Activated CD8-positive, alpha-beta T cell treated with anti-CD3 and anti-CD28 coated beads for 36 hours (primary cell): ENCODE measurements at regions not wholly inside any gene's neighbourhood (a gene's known extent, or its start where the extent isn't known, plus 50 kb on each side); places are given as distances from the start of the nearest gene placed in this dataset.

ENCODE experiments used
- ATAC-seq: fragments of 200-7000 bp; cut with Tn5 transposase; one replicate; pipeline ENCODE4 v1.10.0; 2021; ENCODE audit warnings: mild to moderate bottlenecking, moderate library complexity
- CTCF ChIA-PET: fragments of 350-600 bp; sonication (Branson Sonifier 250); formaldehyde crosslinking; loops from one replicate; lab custom pipeline; 2021; ENCODE audit warnings: antibody characterized with exemption; lab: Charles Lee
- POLR2A ChIA-PET: fragments of 350-600 bp; sonication (Branson Sonifier 250); formaldehyde crosslinking; loops from one replicate; lab custom pipeline; 2021; ENCODE audit warnings: antibody characterized with exemption; lab: Charles Lee
- DNase-seq: peaks from one replicate; pipeline ENCODE4 v3.0.0-alpha.2; 2020
- H3K27ac Mint-ChIP-seq: one replicate; pipeline ENCODE4 v1.8.0; 2021; ENCODE audit warnings: mild to moderate bottlenecking, mixed read lengths
- H3K27me3 Mint-ChIP-seq: one replicate; pipeline ENCODE4 v1.8.0; 2021; ENCODE audit warnings: mixed read lengths
- H3K36me3 Mint-ChIP-seq: one replicate; pipeline ENCODE4 v1.8.0; 2021; ENCODE audit warnings: low read depth, mixed read lengths
- H3K4me1 Mint-ChIP-seq: one replicate; pipeline ENCODE4 v1.8.0; 2021; ENCODE audit warnings: low read depth, mixed read lengths
- H3K4me3 Mint-ChIP-seq: one replicate; pipeline ENCODE4 v1.8.0; 2021; ENCODE audit warnings: mild to moderate bottlenecking, moderate library complexity, mixed read lengths
- H3K9me3 Mint-ChIP-seq: one replicate; pipeline ENCODE4 v1.8.0; 2021; ENCODE audit warnings: mixed read lengths
- CTCF ChIP-seq: fragments of 200-600 bp; IDR thresholded peaks from one replicate; pipeline ENCODE4 v1.8.0; 2022; ENCODE audit warnings: antibody characterized with exemption, mild to moderate bottlenecking
- intact Hi-C: fragments of 100-400 bp; cut with micrococcal nuclease; formaldehyde crosslinking; loops from one replicate; pipeline ENCODE4 v1.10.0; 2022

DNA sequence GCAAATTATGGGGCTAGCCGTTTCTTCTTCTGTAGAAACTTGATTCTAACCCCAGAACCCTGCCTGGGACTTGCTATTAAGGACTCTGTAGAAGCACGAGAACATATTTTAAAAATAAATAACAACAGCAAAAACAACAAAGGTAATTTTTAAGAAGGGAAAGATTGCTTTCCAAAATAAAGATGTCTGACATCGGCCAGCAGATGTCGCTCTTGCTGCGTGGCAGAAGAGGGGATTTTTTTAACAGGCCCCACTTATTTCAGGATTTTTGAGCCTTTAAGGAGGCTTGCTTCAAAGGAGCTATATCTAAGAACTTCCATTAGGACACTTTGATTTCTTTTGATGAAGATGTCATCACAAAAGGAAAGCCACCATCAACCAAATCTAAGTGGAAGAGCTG lies 62.8 kb upstream of the EGFL6 start:
- ATAC-seq: no peak
- H3K27me3 Mint-ChIP-seq: peaks cover 1% of the 10 kb centered on the region
- peak; percentile 70 for TF ChIP-seq CTCF
- ChIA-PET CTCF (interaction anchor here (0.7 to 2.4 kb wide), 28 partner anchors 9 to 525 kb away, joined by 3 to 49 read pairs (median 4); no protein-coding TSS in a partner anchor), POLR2A (no interaction called here)
- no peaks in the 10 kb centered on the region for H3K9me3 Mint-ChIP-seq
- no peak overlapping the region for H3K4me3 Mint-ChIP-seq
- H3K36me3 Mint-ChIP-seq: no peaks in the 10 kb centered on the region
- H3K4me1 Mint-ChIP-seq: peaks cover 6% of the 10 kb centered on the region
- H3K27ac Mint-ChIP-seq: no peak overlapping the region
- intact Hi-C loops: loop anchor here (5.0 to 10.0 kb wide), 3 partner anchors 141 to 526 kb away; no protein-coding TSS in a partner anchor
- DNase-seq: peak; percentile 55

DNA sequence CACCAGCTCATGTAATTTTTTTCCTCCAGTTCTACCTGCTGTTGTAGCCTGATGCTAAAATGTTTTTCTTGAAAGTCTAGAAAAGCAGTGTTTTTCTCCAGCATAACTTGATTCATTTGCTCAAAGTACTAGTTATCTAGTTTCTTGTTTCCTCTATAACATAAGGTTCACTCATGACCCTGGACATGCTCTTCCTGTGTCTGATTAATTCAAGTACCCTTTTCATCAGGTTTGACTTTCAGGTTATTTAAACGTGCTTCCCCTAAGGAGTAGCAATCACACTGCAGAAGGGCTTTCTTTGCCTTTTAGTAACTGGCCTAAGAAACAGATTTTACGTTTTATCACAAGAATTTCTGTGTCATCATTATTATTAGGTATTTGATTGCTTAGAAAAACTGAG lies 66.8 kb upstream of the EGFL6 start:
- Mint-ChIP-seq H3K4me1 (peaks cover 6% of the 10 kb centered on the region), H3K4me3 (no peak overlapping the region)
- intact Hi-C loops: loop anchor here (10.0 kb wide), 1 partner anchor 252 kb away; no protein-coding TSS in a partner anchor

GRCh38 chrX:13499736-13500135 lies 69.7 kb upstream of the EGFL6 start:
- intact Hi-C loops: loop anchor here (10.0 kb wide), 1 partner anchor 255 kb away; no protein-coding TSS in a partner anchor
- POLR2A ChIA-PET: interaction anchor here (0.6 kb wide), 1 partner anchor 115 kb away, joined by 3 read pairs; no protein-coding TSS in a partner anchor

More for the DNA sequence above, 66.8 kb upstream of the EGFL6 start:
- no peak for DNase-seq
- H3K36me3 Mint-ChIP-seq: no peaks in the 10 kb centered on the region
- H3K9me3 Mint-ChIP-seq: no peaks in the 10 kb centered on the region
- ChIA-PET CTCF (no interaction called here), POLR2A (no interaction called here)
- ATAC-seq: peak; percentile 70
- H3K27ac Mint-ChIP-seq: peak overlapping the region; percentile 74
- peaks cover 1% of the 10 kb centered on the region for H3K27me3 Mint-ChIP-seq
- TF ChIP-seq CTCF: no peak

GRCh38 chrX:13498238-13498637 lies 71.2 kb upstream of the EGFL6 start:
- H3K27ac Mint-ChIP-seq: no peak overlapping the region
- no peaks in the 10 kb centered on the region for H3K9me3 Mint-ChIP-seq
- intact Hi-C loops: no loop called here
- H3K27me3 Mint-ChIP-seq: peaks cover 1% of the 10 kb centered on the region
- TF ChIP-seq CTCF: no peak
- POLR2A ChIA-PET: no interaction called here
- no peaks in the 10 kb centered on the region for H3K36me3 Mint-ChIP-seq
- H3K4me3 Mint-ChIP-seq: no peak overlapping the region
- DNase-seq: no peak
- no peak for ATAC-seq
- H3K4me1 Mint-ChIP-seq: peaks cover 7% of the 10 kb centered on the region
- CTCF ChIA-PET: no interaction called here

More at GRCh38 chrX:13499736-13500135, 69.7 kb upstream of the EGFL6 start:
- peaks cover 1% of the 10 kb centered on the region for H3K27me3 Mint-ChIP-seq
- no peaks in the 10 kb centered on the region for H3K36me3 Mint-ChIP-seq
- H3K9me3 Mint-ChIP-seq: no peaks in the 10 kb centered on the region
- H3K27ac Mint-ChIP-seq: no peak overlapping the region
- DNase-seq (no peak), ATAC-seq (no peak)
- CTCF ChIA-PET: interaction anchor here (0.5 to 1.3 kb wide), 2 partner anchors 146 to 159 kb away, joined by 3 read pairs; no protein-coding TSS in a partner anchor
- no peak overlapping the region for H3K4me3 Mint-ChIP-seq
- TF ChIP-seq CTCF: no peak
- peaks cover 6% of the 10 kb centered on the region for H3K4me1 Mint-ChIP-seq

DNA sequence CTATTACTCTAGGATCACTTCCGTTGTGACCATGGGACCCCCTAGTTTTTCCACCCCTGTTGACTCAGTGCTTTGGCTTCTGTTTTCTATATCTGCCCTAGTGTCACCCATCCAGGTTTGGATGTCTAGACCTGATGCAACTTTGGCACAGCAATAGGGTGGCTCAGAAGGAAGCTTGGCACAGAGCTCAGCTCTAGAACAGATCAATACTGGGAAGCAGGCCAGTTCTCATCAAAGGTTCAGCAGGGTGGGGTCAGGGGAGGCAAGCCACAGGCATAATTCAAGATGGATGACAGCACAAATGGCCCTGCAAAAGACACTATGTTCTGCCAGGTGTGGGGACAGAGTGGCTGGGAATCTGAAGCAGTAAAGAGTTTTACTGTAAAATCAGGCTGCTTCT lies 74.2 kb upstream of the EGFL6 start:
- Mint-ChIP-seq H3K4me3 (no peak overlapping the region), H3K9me3 (no peaks in the 10 kb centered on the region), H3K27ac (no peak overlapping the region), H3K4me1 (peaks cover 3% of the 10 kb centered on the region), H3K27me3 (no peaks in the 10 kb centered on the region), H3K36me3 (no peaks in the 10 kb centered on the region)
- ATAC-seq (no peak), DNase-seq (no peak)
- CTCF ChIA-PET: no interaction called here
- TF ChIP-seq CTCF: no peak
- intact Hi-C loops: no loop called here
- POLR2A ChIA-PET: no interaction called here
